ENCODE measurements at regions not wholly inside any gene's neighbourhood (a gene's known extent, or its start where the extent isn't known, plus 50 kb on each side); places are given as distances from the start of the nearest gene placed in this dataset.
"Not testable (repeated sequence)": the region's sequence is repeated elsewhere in the genome, so short reads cannot be mapped to it uniquely, and the experiment has no call there.

DNA sequence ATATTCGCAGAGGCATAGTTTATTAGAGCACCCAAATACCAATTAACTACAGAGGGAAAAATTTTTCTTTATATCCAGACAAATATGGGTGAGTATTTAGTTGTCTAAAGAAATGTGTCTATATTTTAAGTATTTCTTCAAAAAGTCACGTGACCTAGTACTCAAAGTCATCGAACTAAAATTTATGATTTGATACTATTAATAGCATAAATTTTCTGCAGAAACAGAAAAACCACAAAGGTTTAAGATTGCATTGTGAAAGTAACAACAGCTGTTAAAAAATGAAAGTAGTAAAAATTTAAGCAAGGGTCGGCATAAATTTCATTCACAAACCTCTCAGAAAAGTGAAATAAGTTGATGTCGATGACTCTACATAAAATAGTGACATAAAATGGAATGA lies 323.9 kb upstream of the RORB start:
- Histone ChIP-seq H3K4me3 (ENCODE audit: low read length) (no peak overlapping the region), H3K36me3 (ENCODE audit: control insufficient read depth, insufficient read depth, low read length) (no peaks in the 10 kb centered on the region), H3K4me1 (ENCODE audit: control insufficient read depth, insufficient read depth, low read length) (no peaks in the 10 kb centered on the region), H3K27ac (ENCODE audit: low read length) (no peak overlapping the region), H3K9me3 (ENCODE audit: control insufficient read depth, low read depth, low read length) (no peaks in the 10 kb centered on the region), H3K27me3 (ENCODE audit: control insufficient read depth, insufficient read depth, low read length) (no peaks in the 10 kb centered on the region)
- no peak for DNase-seq
- WGBS (ENCODE audit: insufficient coverage, low lambda C conversion rate): 79% methylated on average over 3 of the region's 5 CpGs

DNA sequence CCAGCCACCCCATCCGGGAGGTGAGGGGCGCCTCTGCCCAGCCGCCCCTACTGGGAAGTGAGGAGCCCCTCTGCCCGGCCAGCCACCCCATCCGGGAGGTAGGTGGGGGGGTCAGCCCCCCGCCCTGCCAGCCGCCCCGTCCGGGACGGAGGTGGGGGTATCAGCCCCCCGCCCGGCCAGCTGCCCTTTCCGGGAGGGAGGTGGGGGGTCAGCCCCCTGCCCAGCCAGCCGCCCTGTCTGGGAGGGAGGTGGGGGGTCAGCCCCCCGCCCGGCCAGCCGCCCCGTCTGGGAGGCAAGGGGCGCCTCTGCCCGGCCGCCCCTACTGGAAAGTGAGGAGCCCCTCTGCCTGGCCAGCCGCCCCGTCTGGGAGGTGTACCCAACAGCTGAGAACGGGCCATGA lies 299.4 kb upstream of the RORB start:
- H3K9me3 ChIP-seq (ENCODE audit: control insufficient read depth, low read depth, low read length); H3K36me3 ChIP-seq (ENCODE audit: control insufficient read depth, insufficient read depth, low read length); H3K4me3 ChIP-seq (ENCODE audit: low read length); DNase-seq; H3K4me1 ChIP-seq (ENCODE audit: control insufficient read depth, insufficient read depth, low read length); H3K27me3 ChIP-seq (ENCODE audit: control insufficient read depth, insufficient read depth, low read length); H3K27ac ChIP-seq (ENCODE audit: low read length): not testable (repeated sequence)
- no CpG with 5 or more reads among the region's 24 CpGs for WGBS (ENCODE audit: insufficient coverage, low lambda C conversion rate)

GRCh38 chr9:74205056-74205455 lies 292.1 kb upstream of the RORB start:
- no CpG with 5 or more reads among the region's 4 CpGs for WGBS (ENCODE audit: insufficient coverage, low lambda C conversion rate)
- H3K27ac ChIP-seq (ENCODE audit: low read length): no peak overlapping the region
- no peak overlapping the region for H3K4me3 ChIP-seq (ENCODE audit: low read length)
- no peak for DNase-seq
- H3K36me3 ChIP-seq (ENCODE audit: control insufficient read depth, insufficient read depth, low read length): no peaks in the 10 kb centered on the region
- no peaks in the 10 kb centered on the region for H3K9me3 ChIP-seq (ENCODE audit: control insufficient read depth, low read depth, low read length)
- no peaks in the 10 kb centered on the region for H3K4me1 ChIP-seq (ENCODE audit: control insufficient read depth, insufficient read depth, low read length)
- H3K27me3 ChIP-seq (ENCODE audit: control insufficient read depth, insufficient read depth, low read length): no peaks in the 10 kb centered on the region

DNA sequence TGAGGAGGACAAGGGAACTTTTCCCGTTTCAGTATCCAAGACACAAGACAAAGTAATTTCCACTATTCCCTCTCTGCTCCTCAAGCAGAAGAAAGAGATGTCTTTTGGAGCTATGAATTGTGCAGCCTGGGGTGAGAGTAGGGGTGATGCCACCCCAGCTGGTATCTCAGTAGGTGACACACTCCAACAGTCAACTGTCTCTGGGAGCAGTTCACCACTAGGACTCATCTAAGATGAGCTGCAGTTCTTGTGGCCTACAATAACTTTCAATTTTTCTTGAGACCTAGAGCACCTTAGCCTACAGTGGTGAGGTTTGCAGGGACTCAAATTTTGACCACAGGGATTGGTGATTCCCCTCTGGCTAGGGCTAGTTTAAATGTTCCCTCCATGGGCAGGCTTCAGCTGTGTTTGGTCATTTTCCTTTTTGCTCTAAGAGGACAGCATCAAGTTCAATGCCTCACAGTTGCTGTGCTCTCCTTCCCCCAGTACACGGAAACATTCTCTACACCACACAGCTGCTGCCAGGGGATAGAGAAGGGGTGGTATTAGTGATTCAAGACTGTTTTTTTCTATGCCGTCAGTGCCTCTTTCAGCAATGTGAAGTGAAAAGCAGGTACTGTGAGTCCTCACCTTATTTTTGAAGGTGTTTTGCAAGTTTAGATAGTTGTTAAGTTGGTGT lies 278.6 kb upstream of the RORB start:
- Histone ChIP-seq H3K9me3 (ENCODE audit: control insufficient read depth, low read depth, low read length) (no peaks in the 10 kb centered on the region), H3K4me1 (ENCODE audit: control insufficient read depth, insufficient read depth, low read length) (no peaks in the 10 kb centered on the region), H3K36me3 (ENCODE audit: control insufficient read depth, insufficient read depth, low read length) (no peaks in the 10 kb centered on the region), H3K4me3 (ENCODE audit: low read length) (no peak overlapping the region), H3K27ac (ENCODE audit: low read length) (no peak overlapping the region), H3K27me3 (ENCODE audit: control insufficient read depth, insufficient read depth, low read length) (no peaks in the 10 kb centered on the region)
- no CpG with 5 or more reads among the region's 3 CpGs for WGBS (ENCODE audit: insufficient coverage, low lambda C conversion rate)
- no peak for DNase-seq

GRCh38 chr9:74220327-74220726 lies 276.8 kb upstream of the RORB start:
- Histone ChIP-seq H3K36me3 (ENCODE audit: control insufficient read depth, insufficient read depth, low read length) (no peaks in the 10 kb centered on the region), H3K9me3 (ENCODE audit: control insufficient read depth, low read depth, low read length) (no peaks in the 10 kb centered on the region), H3K27me3 (ENCODE audit: control insufficient read depth, insufficient read depth, low read length) (no peaks in the 10 kb centered on the region), H3K4me3 (ENCODE audit: low read length) (no peak overlapping the region), H3K27ac (ENCODE audit: low read length) (no peak overlapping the region), H3K4me1 (ENCODE audit: control insufficient read depth, insufficient read depth, low read length) (no peaks in the 10 kb centered on the region)
- no CpG with 5 or more reads among the region's 5 CpGs for WGBS (ENCODE audit: insufficient coverage, low lambda C conversion rate)
- DNase-seq: no peak

DNA sequence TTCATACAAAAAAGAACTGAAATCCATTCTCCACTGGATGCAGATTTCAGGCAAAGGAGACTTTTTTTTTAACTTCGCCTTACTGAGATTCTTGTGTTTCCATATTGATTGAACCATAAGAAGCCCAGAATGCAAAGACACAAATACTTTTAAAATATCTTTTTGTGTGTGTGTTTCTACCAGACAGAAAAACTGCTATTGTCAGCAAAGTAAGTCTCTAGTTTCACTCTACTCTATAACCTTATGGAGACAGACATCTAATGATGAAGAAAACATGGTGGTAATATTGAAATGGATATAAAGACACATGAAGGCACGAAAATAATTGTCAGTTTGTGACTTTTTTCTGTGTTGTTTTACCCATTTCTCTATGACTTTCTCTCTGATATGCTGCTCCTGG lies 260.3 kb upstream of the RORB start:
- no peak overlapping the region for H3K27ac ChIP-seq (ENCODE audit: low read length)
- no peak overlapping the region for H3K4me3 ChIP-seq (ENCODE audit: low read length)
- no peaks in the 10 kb centered on the region for H3K27me3 ChIP-seq (ENCODE audit: control insufficient read depth, insufficient read depth, low read length)
- H3K9me3 ChIP-seq (ENCODE audit: control insufficient read depth, low read depth, low read length): peaks cover 4% of the 10 kb centered on the region
- H3K4me1 ChIP-seq (ENCODE audit: control insufficient read depth, insufficient read depth, low read length): no peaks in the 10 kb centered on the region
- 62% methylated on average over 2 of the region's 2 CpGs for WGBS (ENCODE audit: insufficient coverage, low lambda C conversion rate)
- DNase-seq: no peak
- H3K36me3 ChIP-seq (ENCODE audit: control insufficient read depth, insufficient read depth, low read length): no peaks in the 10 kb centered on the region

- Histone ChIP-seq H3K27me3 (ENCODE audit: control insufficient read depth, insufficient read depth, low read length) (no peaks in the 10 kb centered on the region), H3K36me3 (ENCODE audit: control insufficient read depth, insufficient read depth, low read length) (no peaks in the 10 kb centered on the region), H3K9me3 (ENCODE audit: control insufficient read depth, low read depth, low read length) (no peaks in the 10 kb centered on the region), H3K4me3 (ENCODE audit: low read length) (no peak overlapping the region), H3K4me1 (ENCODE audit: control insufficient read depth, insufficient read depth, low read length) (no peaks in the 10 kb centered on the region), H3K27ac (ENCODE audit: low read length) (no peak overlapping the region)
- no CpG with 5 or more reads among the region's 3 CpGs for WGBS (ENCODE audit: insufficient coverage, low lambda C conversion rate)
- peak in 1 of 2 donors; percentile 7 for DNase-seq
Measured at GRCh38 chr9:74245866-74246497, 251.2 kb upstream of the RORB start.

GRCh38 chr9:74255489-74255984 lies 241.6 kb upstream of the RORB start:
- WGBS (ENCODE audit: insufficient coverage, low lambda C conversion rate): 100% methylated on average over 1 of the region's 4 CpGs
- no peak overlapping the region for H3K4me3 ChIP-seq (ENCODE audit: low read length)
- no peaks in the 10 kb centered on the region for H3K4me1 ChIP-seq (ENCODE audit: control insufficient read depth, insufficient read depth, low read length)
- H3K27ac ChIP-seq (ENCODE audit: low read length): no peak overlapping the region
- DNase-seq: no peak
- no peaks in the 10 kb centered on the region for H3K9me3 ChIP-seq (ENCODE audit: control insufficient read depth, low read depth, low read length)
- no peaks in the 10 kb centered on the region for H3K27me3 ChIP-seq (ENCODE audit: control insufficient read depth, insufficient read depth, low read length)
- H3K36me3 ChIP-seq (ENCODE audit: control insufficient read depth, insufficient read depth, low read length): no peaks in the 10 kb centered on the region

GRCh38 chr9:74275872-74276508 lies 221.1 kb upstream of the RORB start:
- DNase-seq: no peak
- no peaks in the 10 kb centered on the region for H3K36me3 ChIP-seq (ENCODE audit: control insufficient read depth, insufficient read depth, low read length)
- peaks cover 6% of the 10 kb centered on the region for H3K9me3 ChIP-seq (ENCODE audit: control insufficient read depth, low read depth, low read length)
- no peaks in the 10 kb centered on the region for H3K4me1 ChIP-seq (ENCODE audit: control insufficient read depth, insufficient read depth, low read length)
- H3K27ac ChIP-seq (ENCODE audit: low read length): no peak overlapping the region
- H3K27me3 ChIP-seq (ENCODE audit: control insufficient read depth, insufficient read depth, low read length): no peaks in the 10 kb centered on the region
- WGBS (ENCODE audit: insufficient coverage, low lambda C conversion rate): no CpG with 5 or more reads among the region's 41 CpGs
- H3K4me3 ChIP-seq (ENCODE audit: low read length): no peak overlapping the region

DNA sequence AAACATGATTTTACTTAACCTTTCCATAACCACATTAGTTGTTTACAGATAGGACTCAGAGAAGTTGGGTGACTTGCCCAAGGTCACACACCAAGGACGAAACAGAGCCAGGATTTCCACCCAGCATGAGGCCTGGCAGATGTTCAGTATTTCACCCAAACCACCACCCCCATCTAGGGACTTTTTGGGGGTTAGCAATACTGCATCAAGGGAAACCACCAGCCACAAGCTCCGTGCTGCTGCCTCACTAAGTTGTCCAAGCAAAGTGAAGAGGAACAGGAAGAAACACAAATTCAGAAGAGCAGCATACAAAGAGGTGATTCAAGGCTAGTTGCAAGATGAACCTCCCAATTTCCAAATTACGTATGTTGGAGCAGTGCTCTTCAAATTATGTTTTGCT lies 219.6 kb upstream of the RORB start:
- H3K4me3 ChIP-seq (ENCODE audit: low read length): no peak overlapping the region
- no peaks in the 10 kb centered on the region for H3K27me3 ChIP-seq (ENCODE audit: control insufficient read depth, insufficient read depth, low read length)
- DNase-seq: no peak
- WGBS (ENCODE audit: insufficient coverage, low lambda C conversion rate): 100% methylated on average over 1 of the region's 3 CpGs
- no peaks in the 10 kb centered on the region for H3K36me3 ChIP-seq (ENCODE audit: control insufficient read depth, insufficient read depth, low read length)
- peaks cover 6% of the 10 kb centered on the region for H3K9me3 ChIP-seq (ENCODE audit: control insufficient read depth, low read depth, low read length)
- no peak overlapping the region for H3K27ac ChIP-seq (ENCODE audit: low read length)
- H3K4me1 ChIP-seq (ENCODE audit: control insufficient read depth, insufficient read depth, low read length): no peaks in the 10 kb centered on the region

All from large intestine (tissue), 3 donors.